HG02870 (cell line): ENCODE measurements at regions not wholly inside any gene's neighbourhood (a gene's known extent, or its start where the extent isn't known, plus 50 kb on each side); places are given as distances from the start of the nearest gene placed in this dataset.

ENCODE experiments used
- ATAC-seq: cut with Tn5 transposase; IDR thresholded peaks from one replicate; pipeline ENCODE4 v1.9.1; 2021; ENCODE audit warnings: mild to moderate bottlenecking, moderate library complexity; ENCODE audit not compliant: unreplicated experiment

DNA sequence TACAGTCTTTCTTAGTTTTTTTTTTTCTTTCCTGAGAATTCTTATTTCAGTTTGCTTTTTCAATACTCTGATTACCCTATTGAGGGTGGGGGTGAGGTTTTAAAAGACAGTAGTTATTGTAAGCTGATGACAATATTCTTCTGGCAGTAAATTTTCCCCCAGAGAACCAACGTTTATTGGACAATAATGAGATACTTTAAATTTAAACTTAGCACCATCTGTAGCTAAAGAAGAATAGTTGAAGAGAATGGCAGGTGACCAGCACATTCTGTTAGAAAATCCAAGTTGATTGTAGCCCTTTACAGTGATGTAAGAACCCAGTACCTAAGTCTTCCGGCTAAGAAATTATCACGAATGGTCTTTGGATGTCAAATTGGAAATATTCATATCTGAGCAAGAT is 364.6 kb upstream of the LYPLAL1 start:
- no peak for ATAC-seq

DNA sequence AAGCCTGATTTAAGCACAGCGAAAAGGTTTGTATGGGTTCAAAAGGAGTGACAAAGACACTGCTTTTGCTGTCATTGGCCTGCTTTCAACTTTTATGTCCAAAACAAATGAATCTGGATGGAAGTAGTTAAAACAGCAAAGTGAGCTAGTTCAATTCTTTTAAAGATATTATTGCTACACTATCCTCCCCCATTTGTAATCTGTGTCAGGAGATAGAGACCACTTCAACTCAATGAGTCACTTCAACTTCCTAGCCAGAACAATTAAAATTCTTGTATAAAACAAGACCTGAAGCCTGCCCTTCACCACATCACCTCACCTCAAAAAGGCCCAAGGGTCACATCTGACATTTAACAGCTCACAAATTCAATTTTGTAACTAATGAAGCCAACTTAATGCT is 364.1 kb upstream of the LYPLAL1 start:
- no peak for ATAC-seq

GRCh38 chr1:218810306-218810705 is 363.4 kb upstream of the LYPLAL1 start:
- no peak for ATAC-seq

- no peak for ATAC-seq
Measured at GRCh38 chr1:218811497-218811896, 362.2 kb upstream of the LYPLAL1 start.

- no peak for ATAC-seq
Measured at GRCh38 chr1:218812360-218812759, 361.3 kb upstream of the LYPLAL1 start.

GRCh38 chr1:218813237-218813636 is 360.4 kb upstream of the LYPLAL1 start:
- ATAC-seq: no peak

DNA sequence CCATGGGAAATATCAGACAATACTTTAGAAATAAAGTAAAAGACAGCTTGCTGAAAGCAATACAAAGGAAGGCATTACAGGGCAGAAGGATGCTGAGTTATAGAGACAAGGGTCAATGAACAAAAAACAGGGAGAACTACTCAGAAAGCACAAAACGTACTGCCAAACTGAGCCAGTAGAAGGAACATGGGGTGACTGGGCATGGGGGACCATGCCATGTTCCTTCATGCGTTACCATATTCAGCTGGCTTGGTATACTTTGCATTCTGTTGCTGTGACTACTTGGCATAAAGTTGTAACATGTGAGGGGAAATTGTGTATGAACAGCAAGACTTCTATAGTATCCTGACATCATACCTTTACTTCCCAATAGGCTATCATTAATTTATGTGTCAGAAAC is 358.6 kb upstream of the LYPLAL1 start:
- ATAC-seq: no peak

DNA sequence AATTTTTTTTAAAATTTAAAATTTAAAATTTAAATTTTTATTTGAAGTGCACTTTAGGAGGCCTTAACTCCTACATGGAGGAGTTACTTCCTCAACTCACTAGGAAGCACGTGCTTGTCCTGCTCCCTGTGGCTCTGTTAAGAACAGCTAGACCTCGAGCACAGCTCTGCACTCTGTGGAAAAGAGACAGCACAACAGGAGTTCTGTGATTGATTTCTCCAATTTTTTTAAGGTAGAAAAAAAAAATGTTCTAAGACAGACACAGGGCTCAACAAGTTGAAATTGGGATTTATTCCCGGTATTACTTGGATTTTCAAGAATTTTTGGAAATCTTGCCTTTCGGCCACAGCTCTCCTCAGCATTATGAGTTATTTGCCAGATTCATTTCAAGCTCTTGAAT is 356.6 kb upstream of the LYPLAL1 start:
- no peak for ATAC-seq

- no peak for ATAC-seq
Measured at GRCh38 chr1:218817691-218818465, 355.8 kb upstream of the LYPLAL1 start.

GRCh38 chr1:218823291-218823900 is 350.3 kb upstream of the LYPLAL1 start:
- no peak for ATAC-seq

GRCh38 chr1:218827486-218827885 is 346.2 kb upstream of the LYPLAL1 start:
- no peak for ATAC-seq

- ATAC-seq: no peak
Measured at GRCh38 chr1:218828125-218828650, 345.5 kb upstream of the LYPLAL1 start.

GRCh38 chr1:218829097-218829496 is 344.6 kb upstream of the LYPLAL1 start:
- no peak for ATAC-seq

DNA sequence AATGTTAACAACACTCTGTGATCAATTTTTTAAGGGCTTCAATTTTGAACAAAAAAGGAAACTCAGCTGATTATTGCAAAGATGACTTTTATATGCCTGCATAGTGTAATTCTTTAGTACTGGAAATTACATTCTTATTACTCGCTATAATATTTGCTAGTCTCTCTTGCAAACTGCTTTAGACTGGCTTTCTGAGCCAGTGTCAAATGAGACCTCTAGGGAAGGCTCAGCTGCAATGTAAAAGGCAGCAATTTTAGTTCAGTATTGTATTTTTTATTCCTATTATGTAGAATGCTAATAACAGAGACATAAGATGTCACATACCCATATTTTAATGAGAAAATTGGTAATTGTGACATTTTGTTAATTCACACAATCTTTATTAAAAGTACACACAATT is 338.1 kb upstream of the LYPLAL1 start:
- no peak for ATAC-seq

DNA sequence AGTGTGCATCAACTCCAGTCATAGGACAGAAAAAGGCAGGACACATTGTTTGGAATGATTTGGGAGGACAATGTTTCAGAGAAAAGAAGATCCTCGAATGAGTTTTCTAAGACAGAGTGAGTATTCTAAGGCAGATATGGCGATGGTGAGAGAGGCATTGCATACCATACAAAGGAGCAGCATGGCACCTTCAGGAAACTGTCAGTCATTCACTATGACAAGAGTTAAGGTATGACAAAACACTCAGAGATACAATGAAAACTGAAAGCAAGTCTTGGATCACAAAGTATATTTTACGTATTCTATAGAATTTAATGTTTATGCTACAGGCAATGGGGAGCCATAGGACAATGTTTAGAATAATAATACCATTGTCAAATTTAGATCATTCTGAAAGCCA is 337.4 kb upstream of the LYPLAL1 start:
- no peak for ATAC-seq

GRCh38 chr1:218837051-218837450 is 336.6 kb upstream of the LYPLAL1 start:
- ATAC-seq: no peak

DNA sequence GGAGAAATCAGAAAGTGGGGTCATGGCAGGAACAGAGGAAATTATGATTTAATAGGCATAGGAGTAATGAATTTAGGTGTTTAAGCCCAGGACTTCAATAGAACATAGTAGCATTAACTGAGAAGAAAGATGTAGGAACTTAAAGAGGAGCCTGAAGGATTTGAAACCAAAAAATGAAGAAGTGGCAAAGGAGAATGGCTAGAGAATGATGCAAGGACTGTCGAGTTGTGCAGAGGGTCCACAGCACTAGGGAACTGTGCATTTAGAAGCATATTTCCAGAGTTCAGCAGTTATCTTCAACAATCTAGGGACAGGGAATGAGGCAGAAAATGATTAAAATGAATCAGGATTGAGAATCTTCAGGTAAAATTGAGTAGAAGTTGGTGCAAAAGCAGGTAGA is 328.1 kb upstream of the LYPLAL1 start:
- no peak for ATAC-seq

DNA sequence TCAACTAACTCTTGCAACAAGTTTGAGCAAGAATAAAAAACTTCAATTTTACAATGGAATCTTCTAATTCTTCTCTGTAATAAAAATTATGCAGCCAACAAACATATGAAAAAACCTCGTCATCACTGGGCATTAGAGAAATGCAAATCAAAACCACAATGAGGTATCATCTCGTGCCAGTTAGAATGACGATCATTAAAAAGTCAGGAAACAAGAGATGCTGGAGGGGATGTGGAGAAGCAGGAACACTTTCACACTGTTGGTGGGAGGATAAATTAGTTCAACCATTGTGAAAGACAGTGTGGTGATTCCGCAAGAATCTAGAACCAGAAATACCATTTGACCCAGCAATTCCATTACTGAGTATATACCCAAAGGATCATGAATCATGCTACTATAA is 327.5 kb upstream of the LYPLAL1 start:
- no peak for ATAC-seq

- ATAC-seq: no peak
Measured at GRCh38 chr1:218847089-218847768, 326.4 kb upstream of the LYPLAL1 start.

DNA sequence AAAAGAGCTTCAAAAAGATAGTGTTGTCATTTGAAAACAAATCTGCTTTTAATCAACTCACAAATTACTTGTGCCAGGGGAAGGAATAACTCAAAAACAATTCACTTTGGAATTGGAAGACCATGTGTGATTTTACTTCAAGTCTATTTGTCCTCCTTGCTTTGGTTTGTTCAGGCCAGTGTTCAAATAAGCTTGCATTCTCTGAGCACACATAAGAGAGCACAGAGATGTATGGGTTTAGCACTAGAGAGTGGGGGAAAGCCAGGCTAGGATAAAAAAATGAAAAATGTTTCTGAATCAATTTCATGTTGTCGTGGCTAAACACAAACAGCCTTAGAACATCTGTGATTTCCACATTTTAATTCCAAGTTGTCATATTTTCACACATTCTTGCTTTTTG is 325.7 kb upstream of the LYPLAL1 start:
- ATAC-seq: no peak

DNA sequence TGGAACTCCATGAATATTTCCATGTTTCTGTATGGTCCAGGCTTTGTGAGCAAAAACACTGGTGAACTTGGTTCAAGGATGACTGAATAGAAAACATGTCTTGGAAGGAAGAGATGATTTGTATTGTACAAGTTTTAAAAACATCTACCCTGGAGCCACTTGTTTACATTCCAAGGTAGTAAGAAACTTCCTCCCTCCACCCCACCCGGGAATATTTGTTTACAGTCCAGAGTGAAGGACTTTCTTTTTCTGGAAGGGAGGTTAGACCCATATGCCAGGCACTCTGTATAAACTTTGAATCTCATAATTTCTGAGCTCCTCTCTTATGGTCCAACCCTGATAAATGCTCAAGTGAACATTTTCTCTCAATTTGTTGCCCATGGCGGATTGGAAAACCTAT is 323.3 kb upstream of the LYPLAL1 start:
- ATAC-seq: no peak

DNA sequence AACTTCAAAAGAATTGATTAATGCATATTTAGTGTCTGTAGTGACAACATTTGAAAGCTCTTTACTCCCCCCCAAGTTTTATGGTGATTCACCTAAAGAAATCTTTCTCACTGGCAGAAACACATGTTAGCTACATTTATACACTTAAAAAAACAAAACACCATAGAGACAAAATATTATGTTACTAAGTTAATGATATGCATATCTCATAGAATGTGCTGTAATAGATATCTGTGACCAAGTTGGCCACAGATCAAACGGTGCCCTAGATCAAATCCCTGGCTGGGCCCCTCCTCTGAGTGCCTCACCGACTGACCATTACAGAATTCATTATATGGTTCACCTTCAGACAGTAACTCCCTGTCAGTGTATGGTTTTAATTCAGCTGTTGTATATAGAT is 322.1 kb upstream of the LYPLAL1 start:
- ATAC-seq: no peak
